Ishikawa (cell line): ENCODE measurements at regions not wholly inside any gene's neighbourhood (a gene's known extent, or its start where the extent isn't known, plus 50 kb on each side); places are given as distances from the start of the nearest gene placed in this dataset.

ENCODE experiments used
- CEBPB ChIP-seq: IDR thresholded peaks from 2 replicates; pipeline ENCODE4 v1.6.1; 2012
- CREB1 ChIP-seq: IDR thresholded peaks from 2 replicates; pipeline ENCODE4 v1.6.1; 2012; ENCODE audit warnings: low read depth
- EP300 ChIP-seq: IDR thresholded peaks from 2 replicates; pipeline ENCODE4 v1.6.1; 2012; ENCODE audit warnings: borderline replicate concordance
- FOXM1 ChIP-seq: IDR thresholded peaks from 2 replicates; pipeline ENCODE4 v1.6.1; 2012; ENCODE audit warnings: low read depth, borderline replicate concordance
- MAX ChIP-seq: IDR thresholded peaks from 2 replicates; pipeline ENCODE4 v1.6.1; 2012
- RAD21 ChIP-seq: IDR thresholded peaks from 2 replicates; pipeline ENCODE4 v1.6.1; 2012; ENCODE audit warnings: low read depth
- TCF12 ChIP-seq: IDR thresholded peaks from 2 replicates; pipeline ENCODE4 v1.6.1; 2012; ENCODE audit warnings: low read depth
- TEAD4 ChIP-seq: IDR thresholded peaks from 2 replicates; pipeline ENCODE4 v1.6.1; 2012
- USF1 ChIP-seq: IDR thresholded peaks from 2 replicates; pipeline ENCODE4 v1.6.1; 2012
- YY1 ChIP-seq: IDR thresholded peaks from 2 replicates; pipeline ENCODE4 v1.6.1; 2012; ENCODE audit warnings: low read depth

GRCh38 chr6:141467881-141468280 lies 664.8 kb upstream of the GJE1 start:
- no peak for TF ChIP-seq TEAD4
- no peak for TF ChIP-seq FOXM1
- TF ChIP-seq YY1: no peak
- no peak for TF ChIP-seq MAX
- TF ChIP-seq RAD21: no peak
- TF ChIP-seq EP300: no peak
- TF ChIP-seq USF1: no peak
- no peak for TF ChIP-seq CREB1
- TF ChIP-seq CEBPB: no peak
- no peak for TF ChIP-seq TCF12
